ENCODE measurements at regions not wholly inside any gene's neighbourhood (a gene's known extent, or its start where the extent isn't known, plus 50 kb on each side); places are given as distances from the start of the nearest gene placed in this dataset.

- TF ChIP-seq EZH2phosphoT487 (IDR thresholded peaks at IDR 0.05; ENCODE audit: low read depth, severe bottlenecking, unreplicated experiment) (no peak), EZH2 (IDR thresholded peaks at IDR 0.05; ENCODE audit: borderline replicate concordance) (no peak)
These were observed 67.3 kb upstream of the VWDE start for GRCh38 chr7:12470930-12471329.

All from hepatocyte (in vitro differentiated cells).